Thyroid gland (tissue), 4 donors: ENCODE measurements at regions not wholly inside any gene's neighbourhood (a gene's known extent, or its start where the extent isn't known, plus 50 kb on each side); places are given as distances from the start of the nearest gene placed in this dataset.

Source experiments
- POLR2A ChIP-seq, 2 donors: fragments of 450-650 bp; IDR thresholded peaks; one replicate each; pipeline ENCODE4 v1.6.1; 2017; ENCODE audit warnings: antibody characterized with exemption in 2 of 2, mild to moderate bottlenecking in 2 of 2, moderate library complexity in 1 of 2
- TF ChIP-seq, protein P1 (sequence below), 6 experiments: fragments of 200-600 bp in 3 of 6; fragments of 450-650 bp in 3 of 6; sonication (generic) in 3 of 6; IDR thresholded peaks; one replicate each; pipeline ENCODE4 v1.5.1; 2016 to 2019; ENCODE audit warnings: antibody characterized with exemption in 6 of 6, mild to moderate bottlenecking in 2 of 6, inconsistent platforms in 1 of 6, moderate library complexity in 1 of 6

DNA sequence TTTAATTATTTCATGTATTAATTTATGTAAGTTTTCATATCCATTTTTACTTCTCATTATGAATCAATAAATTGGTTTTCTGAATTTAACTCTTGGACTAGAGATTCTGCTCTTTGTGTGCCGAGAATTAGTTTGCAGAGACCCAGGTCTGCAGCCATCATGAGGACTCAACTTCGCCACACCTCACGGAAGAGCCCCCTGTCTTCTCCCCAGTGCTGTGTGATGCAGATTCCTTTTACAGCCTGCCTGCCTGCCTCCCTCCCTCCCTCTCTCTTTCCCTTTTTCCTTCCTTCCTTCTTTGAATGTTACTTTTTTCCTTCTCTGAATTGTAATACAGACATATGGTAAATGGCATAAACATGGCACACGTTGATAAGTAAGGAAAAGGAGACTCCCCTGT lies 947.7 kb downstream of the TBC1D22A start:
- TF ChIP-seq, protein P1, sequence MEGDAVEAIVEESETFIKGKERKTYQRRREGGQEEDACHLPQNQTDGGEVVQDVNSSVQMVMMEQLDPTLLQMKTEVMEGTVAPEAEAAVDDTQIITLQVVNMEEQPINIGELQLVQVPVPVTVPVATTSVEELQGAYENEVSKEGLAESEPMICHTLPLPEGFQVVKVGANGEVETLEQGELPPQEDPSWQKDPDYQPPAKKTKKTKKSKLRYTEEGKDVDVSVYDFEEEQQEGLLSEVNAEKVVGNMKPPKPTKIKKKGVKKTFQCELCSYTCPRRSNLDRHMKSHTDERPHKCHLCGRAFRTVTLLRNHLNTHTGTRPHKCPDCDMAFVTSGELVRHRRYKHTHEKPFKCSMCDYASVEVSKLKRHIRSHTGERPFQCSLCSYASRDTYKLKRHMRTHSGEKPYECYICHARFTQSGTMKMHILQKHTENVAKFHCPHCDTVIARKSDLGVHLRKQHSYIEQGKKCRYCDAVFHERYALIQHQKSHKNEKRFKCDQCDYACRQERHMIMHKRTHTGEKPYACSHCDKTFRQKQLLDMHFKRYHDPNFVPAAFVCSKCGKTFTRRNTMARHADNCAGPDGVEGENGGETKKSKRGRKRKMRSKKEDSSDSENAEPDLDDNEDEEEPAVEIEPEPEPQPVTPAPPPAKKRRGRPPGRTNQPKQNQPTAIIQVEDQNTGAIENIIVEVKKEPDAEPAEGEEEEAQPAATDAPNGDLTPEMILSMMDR (IDR thresholded peaks at IDR 0.05), result no peak
- no peak for TF ChIP-seq POLR2A (IDR thresholded peaks at IDR 0.05)
